Uterus (tissue), 2 donors: ENCODE measurements at regions not wholly inside any gene's neighbourhood (a gene's known extent, or its start where the extent isn't known, plus 50 kb on each side); places are given as distances from the start of the nearest gene placed in this dataset.

Experiments used
- POLR2A ChIP-seq, 2 donors: fragments of 450-650 bp; IDR thresholded peaks; one replicate each; pipeline ENCODE4 v1.6.1; 2016; ENCODE audit warnings: antibody characterized with exemption in 2 of 2, mild to moderate bottlenecking in 1 of 2, moderate library complexity in 1 of 2
- TF ChIP-seq, protein P1 (sequence below), 4 experiments: fragments of 200-600 bp in 2 of 4; fragments of 450-650 bp in 2 of 4; sonication (generic) in 2 of 4; IDR thresholded peaks; one replicate each; pipeline ENCODE4 v1.5.1; 2016 to 2019; ENCODE audit warnings: antibody characterized with exemption in 4 of 4, mild to moderate bottlenecking in 2 of 4, moderate library complexity in 1 of 4

GRCh38 chr4:126630230-126630629 is 1002.5 kb upstream of the INTU start:
- TF ChIP-seq, protein P1, sequence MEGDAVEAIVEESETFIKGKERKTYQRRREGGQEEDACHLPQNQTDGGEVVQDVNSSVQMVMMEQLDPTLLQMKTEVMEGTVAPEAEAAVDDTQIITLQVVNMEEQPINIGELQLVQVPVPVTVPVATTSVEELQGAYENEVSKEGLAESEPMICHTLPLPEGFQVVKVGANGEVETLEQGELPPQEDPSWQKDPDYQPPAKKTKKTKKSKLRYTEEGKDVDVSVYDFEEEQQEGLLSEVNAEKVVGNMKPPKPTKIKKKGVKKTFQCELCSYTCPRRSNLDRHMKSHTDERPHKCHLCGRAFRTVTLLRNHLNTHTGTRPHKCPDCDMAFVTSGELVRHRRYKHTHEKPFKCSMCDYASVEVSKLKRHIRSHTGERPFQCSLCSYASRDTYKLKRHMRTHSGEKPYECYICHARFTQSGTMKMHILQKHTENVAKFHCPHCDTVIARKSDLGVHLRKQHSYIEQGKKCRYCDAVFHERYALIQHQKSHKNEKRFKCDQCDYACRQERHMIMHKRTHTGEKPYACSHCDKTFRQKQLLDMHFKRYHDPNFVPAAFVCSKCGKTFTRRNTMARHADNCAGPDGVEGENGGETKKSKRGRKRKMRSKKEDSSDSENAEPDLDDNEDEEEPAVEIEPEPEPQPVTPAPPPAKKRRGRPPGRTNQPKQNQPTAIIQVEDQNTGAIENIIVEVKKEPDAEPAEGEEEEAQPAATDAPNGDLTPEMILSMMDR (IDR thresholded peaks at IDR 0.05), result no peak
- TF ChIP-seq POLR2A (IDR thresholded peaks at IDR 0.05), result no peak
